CD14-positive monocyte (primary cell): ENCODE measurements at regions not wholly inside any gene's neighbourhood (a gene's known extent, or its start where the extent isn't known, plus 50 kb on each side); places are given as distances from the start of the nearest gene placed in this dataset.
"Not testable (repeated sequence)": the region's sequence is repeated elsewhere in the genome, so short reads cannot be mapped to it uniquely, and the experiment has no call there.

Experiments used
- DNase-seq, 3 donors: peaks; one replicate each; pipeline ENCODE4 v3.0.0-alpha.2; 2011 to 2022
- H2AFZ ChIP-seq: 2 replicates; pipeline ENCODE4 v1.6.0; 2012; ENCODE audit warnings: mild to moderate bottlenecking, low read depth, low read length, inconsistent platforms; ENCODE audit not compliant: insufficient read depth, poor library complexity, severe bottlenecking
- H3K27ac ChIP-seq, 2 donors: 1 replicate in 1 of 2; 2 replicates in 1 of 2; pipeline ENCODE4 v1.5.1; 2012 to 2013; ENCODE audit warnings: low read length in 2 of 2, control low read depth in 1 of 2, inconsistent platforms in 1 of 2, low read depth in 1 of 2, mild to moderate bottlenecking in 1 of 2
- H3K27me3 ChIP-seq, 2 donors: one replicate each; pipeline versions ENCODE4 v1.6.0 to v1.6.1; 2011 to 2013; ENCODE audit warnings: low read length in 2 of 2; ENCODE audit not compliant: control insufficient read depth in 2 of 2, insufficient read depth in 2 of 2
- H3K36me3 ChIP-seq, 2 donors: replicated peaks in 1 of 2; 1 replicate in 1 of 2; 2 replicates in 1 of 2; pipeline versions ENCODE4 v1.5.1 to v1.6.1; 2012 to 2013; ENCODE audit warnings: low read length in 2 of 2, control low read depth in 1 of 2, inconsistent platforms in 1 of 2, mild to moderate bottlenecking in 1 of 2; ENCODE audit not compliant: insufficient read depth in 2 of 2, control insufficient read depth in 1 of 2
- H3K4me1 ChIP-seq, 2 donors: 1 replicate in 1 of 2; 2 replicates in 1 of 2; pipeline versions ENCODE4 v1.5.1 to v1.6.1; 2012 to 2013; ENCODE audit warnings: low read length in 2 of 2, control low read depth in 1 of 2, inconsistent platforms in 1 of 2, mild to moderate bottlenecking in 1 of 2, moderate library complexity in 1 of 2; ENCODE audit not compliant: insufficient read depth in 2 of 2, control insufficient read depth in 1 of 2
- H3K4me2 ChIP-seq: replicated peaks from 2 replicates; pipeline ENCODE3; 2012; ENCODE audit warnings: low read length, moderate library complexity, mild to moderate bottlenecking; ENCODE audit not compliant: poor library complexity, severe bottlenecking; ENCODE audit errors: extremely low read depth
- H3K4me3 ChIP-seq, 3 experiments: fragments of 200-600 bp in 1 of 3; sonication (generic) in 1 of 3; replicated peaks in 1 of 3; 1 replicate in 2 of 3; 2 replicates in 1 of 3; pipeline ENCODE4 v1.5.1; 2011 to 2013; ENCODE audit warnings: low read length in 3 of 3, mild to moderate bottlenecking in 3 of 3, control low read depth in 2 of 3, low read depth in 2 of 3, inconsistent platforms in 1 of 3, moderate library complexity in 1 of 3
- H3K79me2 ChIP-seq: 2 replicates; pipeline ENCODE4 v1.6.0; 2012; ENCODE audit warnings: mild to moderate bottlenecking, control low read depth, inconsistent platforms, low read length, moderate library complexity; ENCODE audit not compliant: insufficient read depth
- H3K9ac ChIP-seq: 2 replicates; pipeline ENCODE4 v1.6.0; 2017; ENCODE audit warnings: low read length, mild to moderate bottlenecking; ENCODE audit not compliant: insufficient read depth, poor library complexity, severe bottlenecking
- H3K9me3 ChIP-seq, 2 donors: replicated peaks in 1 of 2; 1 replicate in 1 of 2; 2 replicates in 1 of 2; pipeline versions ENCODE4 v1.5.1 to v1.6.1; 2012 to 2013; ENCODE audit warnings: low read length in 2 of 2, control low read depth in 1 of 2; ENCODE audit not compliant: control insufficient read depth in 1 of 2, insufficient read depth in 1 of 2
- H4K20me1 ChIP-seq: 2 replicates; pipeline ENCODE4 v1.6.0; 2012; ENCODE audit warnings: mild to moderate bottlenecking, low read length, control low read depth, moderate library complexity; ENCODE audit not compliant: insufficient read depth
- H3K27ac Mint-ChIP-seq, 7 donors: one replicate each; pipeline ENCODE4 v1.8.0; 2020; ENCODE audit warnings: mild to moderate bottlenecking in 7 of 7, mixed read lengths in 7 of 7, moderate library complexity in 6 of 7, inconsistent platforms in 2 of 7
- H3K27me3 Mint-ChIP-seq, 3 donors: one replicate each; pipeline ENCODE4 v1.8.0; 2021 to 2022; ENCODE audit warnings: low read depth in 3 of 3, mild to moderate bottlenecking in 3 of 3, mixed read lengths in 3 of 3, moderate library complexity in 3 of 3, inconsistent platforms in 1 of 3
- H3K36me3 Mint-ChIP-seq, 2 donors: one replicate each; pipeline ENCODE4 v1.8.0; 2020; ENCODE audit warnings: mixed read lengths in 2 of 2, inconsistent platforms in 1 of 2, mild to moderate bottlenecking in 1 of 2
- H3K4me1 Mint-ChIP-seq: one replicate; pipeline ENCODE4 v1.8.0; 2020; ENCODE audit warnings: mild to moderate bottlenecking, mixed read lengths
- H3K4me3 Mint-ChIP-seq, 2 donors: one replicate each; pipeline ENCODE4 v1.8.0; 2020; ENCODE audit warnings: mild to moderate bottlenecking in 2 of 2, mixed read lengths in 2 of 2, moderate library complexity in 1 of 2
- H3K9me3 Mint-ChIP-seq, 7 donors: one replicate each; pipeline ENCODE4 v1.8.0; 2020 to 2022; ENCODE audit warnings: mixed read lengths in 7 of 7, mild to moderate bottlenecking in 6 of 7, moderate library complexity in 6 of 7, inconsistent platforms in 2 of 7
- CTCF ChIP-seq: fragments of 200-600 bp; IDR thresholded peaks from one replicate; pipeline ENCODE4 v1.8.0; 2022; ENCODE audit warnings: antibody characterized with exemption, mild to moderate bottlenecking
- WGBS: methylation state at CpG from one replicate; pipeline ENCODE4 v1.1.5; 2013; ENCODE audit warnings: missing lambda C conversion rate; ENCODE audit not compliant: insufficient coverage; 5-methylcytosine and 5-hydroxymethylcytosine counted together
- intact Hi-C, 2 donors: fragments of 100-400 bp; cut with micrococcal nuclease; formaldehyde crosslinking; loops; one replicate each; pipeline versions ENCODE4 v1.15.0 to v1.15.1; 2023

GRCh38 chr11:135015966-135016365, 603.9 kb upstream of the B3GAT1 start:
- peaks cover 2 to 3% (median 2%) of the 10 kb centered on the region in 3 donors for H3K27me3 Mint-ChIP-seq
- H3K27ac Mint-ChIP-seq = no peak overlapping the region
- H3K36me3 ChIP-seq = no peaks in the 10 kb centered on the region
- no peaks in the 10 kb centered on the region for H3K4me1 Mint-ChIP-seq
- no peaks in the 10 kb centered on the region for H3K36me3 Mint-ChIP-seq
- 88% methylated on average over 1 of the region's 3 CpGs for WGBS
- no peak overlapping the region for H3K4me3 ChIP-seq
- TF ChIP-seq CTCF = no peak
- no peaks in the 10 kb centered on the region for H3K4me1 ChIP-seq
- no peak overlapping the region for H3K9ac ChIP-seq
- peaks cover 6 to 23% (median 10%) of the 10 kb centered on the region in 7 donors for H3K9me3 Mint-ChIP-seq
- H3K4me2 ChIP-seq = no peak overlapping the region
- H3K9me3 ChIP-seq = no peaks in the 10 kb centered on the region
- H3K4me3 Mint-ChIP-seq = no peak overlapping the region
- no peak for DNase-seq
- intact Hi-C loops = no loop called here
- H3K27me3 ChIP-seq = no peaks in the 10 kb centered on the region
- H3K27ac ChIP-seq = no peak overlapping the region
- no peaks in the 10 kb centered on the region for H4K20me1 ChIP-seq
- no peak overlapping the region for H2AFZ ChIP-seq
- H3K79me2 ChIP-seq = no peaks in the 10 kb centered on the region

GRCh38 chr11:135011313-135011712, 599.3 kb upstream of the B3GAT1 start:
- intact Hi-C loops, H3K27me3 ChIP-seq, H2AFZ ChIP-seq, H3K79me2 ChIP-seq, H3K4me2 ChIP-seq, H3K4me1 ChIP-seq, H3K4me3 ChIP-seq, H4K20me1 ChIP-seq, H3K27me3 Mint-ChIP-seq, H3K4me3 Mint-ChIP-seq, DNase-seq, H3K27ac Mint-ChIP-seq, H3K4me1 Mint-ChIP-seq, H3K9ac ChIP-seq, H3K9me3 ChIP-seq, H3K36me3 ChIP-seq, H3K36me3 Mint-ChIP-seq, H3K27ac ChIP-seq: not testable (repeated sequence)
- peaks cover 6 to 16% (median 9%) of the 10 kb centered on the region in 7 donors for H3K9me3 Mint-ChIP-seq
- no CpG with 5 or more reads among the region's 2 CpGs for WGBS
